ENCODE measurements at regions not wholly inside any gene's neighbourhood (a gene's known extent, or its start where the extent isn't known, plus 50 kb on each side); places are given as distances from the start of the nearest gene placed in this dataset.

- no peak for TF ChIP-seq USF1 (IDR thresholded peaks at IDR 0.05; ENCODE audit: borderline replicate concordance, low read depth)
- no peak for TF ChIP-seq ELF1 (IDR thresholded peaks at IDR 0.05)
- TF ChIP-seq ZBTB33 (IDR thresholded peaks at IDR 0.05; ENCODE audit: borderline replicate concordance, low read depth) = no peak
- TF ChIP-seq EZH2phosphoT487 (IDR thresholded peaks at IDR 0.05; ENCODE audit: borderline replicate concordance, low read depth) = no peak
- no peak for TF ChIP-seq IRF3 (IDR thresholded peaks at IDR 0.05; ENCODE audit: low read depth, low read length)
- TF ChIP-seq MXI1 (IDR thresholded peaks at IDR 0.05; ENCODE audit: low read depth, low read length) = no peak
- no peak for TF ChIP-seq SIN3A (IDR thresholded peaks at IDR 0.05; ENCODE audit: borderline replicate concordance, low read depth, low read length)
Observed at GRCh38 chr9:3058409-3058808, 214.5 kb upstream of the PUM3 start (continued).

GRCh38 chr9:3054017-3054586, 210.2 kb upstream of the PUM3 start:
- Histone ChIP-seq H3K9me2 (no peaks in the 10 kb centered on the region), H3K79me2 (ENCODE audit: insufficient read depth) (no peaks in the 10 kb centered on the region), H3K4me3 (ENCODE audit: low read depth in 2 of 2, low read length in 1 of 2) (no peak overlapping the region), H3K9me3 (no peaks in the 10 kb centered on the region), H3K36me3 (replicated peaks in 1 of 2; ENCODE audit: control insufficient read depth in 1 of 2, insufficient read depth in 2 of 2, low read length in 1 of 2) (no peaks in the 10 kb centered on the region), H3F3A (replicated peaks; ENCODE audit: insufficient read depth) (no peaks in the 10 kb centered on the region), H3K4me2 (no peak overlapping the region), H3K9ac (no peak overlapping the region), H2AFZ (ENCODE audit: low read depth) (no peak overlapping the region), H4K20me1 (ENCODE audit: insufficient read depth) (no peaks in the 10 kb centered on the region), H3K27me3 (ENCODE audit: insufficient read depth) (no peaks in the 10 kb centered on the region), H3K4me1 (ENCODE audit: control insufficient read depth in 1 of 2, insufficient read depth in 2 of 2, low read depth in 1 of 2, low read length in 1 of 2) (no peaks in the 10 kb centered on the region), H3K27ac (ENCODE audit: low read depth in 2 of 2, low read length in 1 of 2) (no peak overlapping the region)
- ChIA-PET CTCF (interaction anchor here (0.7 kb wide), 1 partner anchor 24 kb away, joined by 3 read pairs; no protein-coding TSS in a partner anchor), POLR2A (no interaction called here)
- no peak for DNase-seq
- WGBS (ENCODE audit: low lambda C conversion rate) = 38% methylated on average over 6 of the region's 6 CpGs
- TF ChIP-seq FOXJ3 (CRISPR knock-in tag; IDR thresholded peaks at IDR 0.05) (no peak), GABPA (IDR thresholded peaks at IDR 0.05; ENCODE audit: low read depth) (no peak), ZBTB33 (IDR thresholded peaks at IDR 0.05; ENCODE audit: borderline replicate concordance, low read depth) (no peak), NFIC (IDR thresholded peaks at IDR 0.05; ENCODE audit: borderline replicate concordance) (no peak)

Data from SK-N-SH (cell line).